GM21786 (cell line): ENCODE measurements at regions not wholly inside any gene's neighbourhood (a gene's known extent, or its start where the extent isn't known, plus 50 kb on each side); places are given as distances from the start of the nearest gene placed in this dataset.

Source experiments
- ATAC-seq: cut with Tn5 transposase; IDR thresholded peaks from one replicate; pipeline ENCODE4 v1.9.1; 2021; ENCODE audit not compliant: unreplicated experiment

- no peak for ATAC-seq
Measured at GRCh38 chr9:87275047-87275725, 222.5 kb upstream of the DAPK1 start.

- no peak for ATAC-seq
Measured at GRCh38 chr9:87276327-87276841, 221.3 kb upstream of the DAPK1 start.

DNA sequence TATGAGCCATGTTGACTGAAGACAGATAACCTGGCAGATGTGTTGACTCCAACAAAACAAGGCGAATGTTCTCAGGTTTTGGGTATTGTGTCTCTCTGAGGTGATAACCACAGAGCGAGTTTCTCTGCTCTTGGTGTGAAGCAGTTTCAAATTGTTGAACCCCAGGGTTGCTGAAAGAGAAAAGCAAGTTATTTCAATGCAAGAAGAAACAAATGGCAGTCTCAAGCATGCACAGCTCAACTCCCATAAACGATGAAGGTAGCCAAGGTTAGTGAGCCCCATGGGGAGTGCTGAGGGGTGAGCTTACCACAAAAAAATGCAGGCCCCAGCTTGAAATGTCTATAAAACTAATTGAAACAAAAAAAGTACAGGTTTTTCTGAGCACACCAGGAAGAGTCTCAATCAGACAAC lies 220.8 kb upstream of the DAPK1 start:
- no peak for ATAC-seq

DNA sequence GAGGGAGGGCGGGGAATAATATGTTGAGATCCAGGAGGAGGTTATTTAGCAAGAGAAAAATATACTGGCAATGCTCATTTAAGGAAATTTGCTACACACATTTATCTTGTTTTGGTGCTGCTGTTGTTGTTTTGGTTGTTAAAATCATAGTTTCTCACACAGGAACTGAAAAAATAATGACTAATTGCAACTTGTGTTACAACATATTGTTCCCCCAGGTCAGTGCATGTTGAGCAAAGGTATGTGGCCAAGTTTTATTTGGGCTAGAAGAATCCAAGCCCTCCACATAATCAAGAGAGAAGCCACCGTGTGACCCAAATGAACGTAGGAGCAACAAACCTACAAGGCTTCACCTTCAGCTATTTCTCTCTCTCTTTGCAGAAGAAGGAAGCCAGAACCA lies 220.3 kb upstream of the DAPK1 start:
- no peak for ATAC-seq

DNA sequence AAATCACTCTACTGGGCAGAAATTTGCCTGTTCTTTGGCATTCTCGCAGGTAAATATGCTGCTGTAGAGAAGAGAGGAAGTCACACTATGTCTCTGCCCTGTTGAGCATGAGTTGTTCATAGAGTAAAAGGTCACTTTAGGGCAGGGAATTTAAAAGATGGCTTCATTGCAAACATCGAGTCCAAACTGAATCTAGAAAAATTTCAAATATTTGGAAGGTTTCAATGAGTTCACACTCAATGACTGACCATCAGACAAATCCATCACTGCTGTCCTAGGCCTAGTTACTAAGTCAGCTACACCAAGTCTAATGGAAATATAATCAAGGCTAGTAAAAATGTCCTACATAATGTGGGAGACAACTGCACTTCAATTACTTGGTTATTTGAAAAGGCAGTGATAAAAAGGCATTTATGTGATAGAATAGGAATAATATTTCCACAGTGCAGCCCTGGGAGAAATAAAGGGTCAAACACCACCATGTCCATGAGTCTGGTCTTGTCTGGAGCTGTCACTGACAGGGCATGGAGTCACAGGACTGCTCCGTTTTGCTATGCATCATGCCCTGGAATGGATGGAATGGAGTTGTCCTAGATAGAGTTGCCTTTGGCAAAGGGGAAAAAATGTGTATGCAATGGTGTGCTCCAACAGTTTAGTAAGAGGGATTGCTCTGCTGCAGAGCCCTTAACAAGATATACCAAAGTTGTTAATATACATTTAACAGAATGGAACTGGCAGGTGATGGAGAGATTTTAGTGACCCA lies 218.5 kb upstream of the DAPK1 start:
- no peak for ATAC-seq

GRCh38 chr9:87280421-87280820 lies 217.2 kb upstream of the DAPK1 start:
- no peak for ATAC-seq

- no peak for ATAC-seq
Measured at GRCh38 chr9:87282538-87282937, 215.1 kb upstream of the DAPK1 start.

- ATAC-seq: no peak
Measured at GRCh38 chr9:87283585-87283984, 214.1 kb upstream of the DAPK1 start.

GRCh38 chr9:87285183-87285850 lies 212.3 kb upstream of the DAPK1 start:
- ATAC-seq: no peak

DNA sequence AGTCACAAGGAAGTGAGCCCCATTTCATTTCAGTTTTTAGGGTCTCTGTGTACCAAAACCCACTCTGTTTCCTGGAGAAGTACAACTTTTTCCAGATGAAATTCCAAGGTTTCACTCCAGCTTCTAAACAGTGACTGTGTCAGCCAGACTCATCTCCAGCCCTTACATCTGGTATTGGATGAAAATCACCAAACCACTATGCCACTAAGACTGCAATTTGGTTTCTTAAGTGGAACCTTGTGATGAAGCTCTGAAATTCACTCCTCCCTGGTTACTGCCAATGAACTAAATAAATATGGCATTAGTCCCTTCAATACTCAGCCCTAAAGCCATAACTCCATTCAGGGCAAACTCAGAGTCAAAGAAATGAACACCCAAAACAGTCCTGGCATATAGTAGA lies 211.2 kb upstream of the DAPK1 start:
- ATAC-seq: no peak

- ATAC-seq: no peak
Measured at GRCh38 chr9:87290241-87291052, 207.2 kb upstream of the DAPK1 start.

DNA sequence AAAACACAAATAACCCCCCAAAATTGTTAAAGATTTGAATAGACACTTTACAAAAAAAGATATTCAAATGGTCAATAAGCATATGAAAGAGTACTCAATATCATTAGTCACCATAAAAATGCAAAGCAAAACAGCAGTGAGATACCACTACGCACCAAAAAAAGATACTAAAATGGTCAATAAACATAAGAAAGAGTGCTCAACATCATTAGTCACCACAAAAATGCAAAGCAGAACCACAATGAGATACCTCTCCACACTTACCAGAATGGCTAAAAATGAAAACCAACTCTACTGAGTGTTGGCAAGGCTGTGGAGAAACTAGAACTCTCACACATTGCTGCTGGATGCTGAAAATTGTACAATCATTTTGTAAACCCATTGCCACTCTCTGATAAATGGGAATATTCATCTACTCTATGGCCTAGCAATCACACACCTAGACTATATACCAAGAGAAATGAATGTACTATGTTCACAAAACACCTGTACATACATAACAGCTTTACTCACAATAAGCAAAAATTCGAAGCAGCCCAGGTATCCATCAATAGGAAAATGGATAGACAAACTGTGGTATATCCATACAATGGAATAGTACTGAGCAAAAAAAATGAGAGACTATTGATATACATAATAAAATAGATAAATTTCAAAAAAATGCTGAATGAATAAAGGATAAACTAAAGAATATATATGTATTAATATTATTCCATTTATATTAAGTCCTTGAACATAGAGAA lies 205.0 kb upstream of the DAPK1 start:
- no peak for ATAC-seq

DNA sequence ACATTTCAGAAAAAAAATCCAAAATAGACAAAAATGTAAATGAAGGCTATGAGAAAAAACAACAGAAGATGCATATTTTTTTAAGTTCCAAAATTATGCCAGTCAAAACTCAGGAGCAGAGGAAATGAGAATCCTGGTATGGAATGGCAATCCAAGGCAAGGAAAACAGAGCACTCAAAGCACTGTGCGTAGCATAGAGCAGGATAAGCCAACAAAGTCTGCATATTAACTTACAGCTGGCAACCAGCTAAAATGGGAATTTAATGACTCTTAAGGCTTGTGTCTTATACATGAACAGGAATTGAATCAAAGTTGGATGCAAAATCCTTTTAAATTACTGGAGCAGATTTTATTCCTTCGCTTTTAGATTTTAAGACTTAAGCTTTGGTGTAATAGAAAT lies 203.5 kb upstream of the DAPK1 start:
- ATAC-seq: no peak

- no peak for ATAC-seq
Measured at GRCh38 chr9:87300915-87301314, 196.8 kb upstream of the DAPK1 start.

DNA sequence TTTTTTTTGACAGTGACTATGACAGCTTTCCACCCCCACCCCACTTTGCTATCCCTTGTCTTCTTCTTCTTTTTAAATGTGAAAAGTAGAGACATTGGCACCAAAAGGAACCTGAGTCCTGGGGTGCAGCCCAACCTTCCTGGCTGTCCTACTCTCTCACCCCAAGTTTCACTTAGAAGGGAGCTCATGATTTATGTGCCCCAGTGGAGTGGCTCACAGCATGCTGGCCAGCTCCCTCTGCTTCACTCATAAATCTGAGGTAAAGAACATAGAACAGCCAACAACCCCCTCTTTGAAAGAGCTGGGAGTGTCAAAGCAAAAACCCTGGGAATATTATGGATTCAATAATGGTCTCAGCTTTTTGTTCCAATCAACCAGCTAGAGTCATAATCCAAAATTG lies 196.3 kb upstream of the DAPK1 start:
- no peak for ATAC-seq

DNA sequence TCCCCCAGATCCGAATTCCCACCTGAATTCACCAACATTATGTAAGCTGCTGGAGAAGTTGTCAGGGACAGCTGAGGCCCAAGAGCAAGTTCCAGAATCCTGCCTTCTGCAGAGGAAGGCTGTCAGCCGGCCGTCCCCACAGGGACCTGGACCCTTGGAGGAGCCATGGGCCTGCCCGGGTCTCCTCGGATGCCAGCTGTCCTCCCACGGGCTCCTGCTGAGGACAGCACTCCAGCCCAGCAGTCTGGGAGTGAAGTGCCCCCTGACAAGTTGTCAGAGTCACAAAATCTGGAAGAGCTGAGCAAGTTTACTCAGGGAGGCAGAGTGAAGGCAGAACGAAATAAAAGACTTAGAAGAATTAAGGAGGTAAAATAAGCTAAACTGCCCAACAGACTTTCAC lies 192.5 kb upstream of the DAPK1 start:
- ATAC-seq: no peak

- no peak for ATAC-seq
Measured at GRCh38 chr9:87306006-87306405, 191.7 kb upstream of the DAPK1 start.

- no peak for ATAC-seq
Measured at GRCh38 chr9:87307848-87308247, 189.8 kb upstream of the DAPK1 start.

DNA sequence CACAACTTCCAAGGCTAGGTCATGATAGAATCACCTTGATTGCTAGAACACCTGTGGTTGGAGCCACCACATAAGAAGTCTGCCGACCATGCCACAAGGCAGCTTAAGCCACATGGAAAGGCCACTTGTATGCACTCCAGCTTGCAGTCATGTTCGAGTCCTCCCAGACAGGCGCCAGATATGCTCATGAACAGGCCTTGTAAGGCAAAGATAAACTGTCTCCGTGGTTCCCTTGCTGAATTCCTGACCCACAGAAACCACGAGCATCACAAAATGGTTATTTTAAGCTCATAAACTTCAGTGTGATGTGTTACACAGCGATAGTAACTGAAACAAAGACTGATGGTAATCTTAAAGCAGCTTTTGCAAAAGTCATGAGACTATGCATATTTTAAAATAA lies 188.4 kb upstream of the DAPK1 start:
- no peak for ATAC-seq

DNA sequence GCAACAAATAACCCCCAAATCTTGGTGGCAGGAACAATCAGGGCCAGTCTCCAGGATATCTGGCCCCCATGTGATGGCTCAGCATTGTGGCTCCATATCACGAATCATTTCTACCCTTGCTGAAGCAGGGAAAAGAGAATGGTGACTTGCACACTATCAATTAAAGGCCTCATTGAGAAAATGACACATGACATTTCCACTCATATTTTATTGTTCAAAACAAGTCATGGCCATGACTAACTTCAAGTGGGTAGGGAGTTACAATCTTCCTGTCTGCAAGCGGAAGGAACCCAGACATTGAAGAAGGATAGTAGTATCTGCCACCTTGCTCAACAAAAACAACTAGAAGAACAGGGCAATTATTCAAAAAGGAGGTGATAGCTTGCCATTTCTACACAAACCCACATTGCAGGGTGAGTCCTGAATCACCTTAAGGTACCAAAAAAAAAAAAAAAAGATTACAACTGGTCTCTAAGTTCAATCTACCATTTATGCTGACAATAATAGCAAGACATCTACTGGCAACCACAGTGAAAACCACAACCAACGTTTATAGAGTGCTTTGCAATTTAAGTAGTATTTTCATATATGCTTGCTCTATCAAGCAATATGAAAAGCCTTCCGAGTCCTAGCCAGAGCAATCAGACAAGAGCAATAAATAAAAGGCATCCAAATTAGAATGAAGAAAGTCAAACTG lies 186.7 kb upstream of the DAPK1 start:
- ATAC-seq: no peak
